Lung microvascular endothelial cell (primary cell): ENCODE measurements at regions not wholly inside any gene's neighbourhood (a gene's known extent, or its start where the extent isn't known, plus 50 kb on each side); places are given as distances from the start of the nearest gene placed in this dataset.
"Not testable (repeated sequence)": the region's sequence is repeated elsewhere in the genome, so short reads cannot be mapped to it uniquely, and the experiment has no call there.

Experiments used
- DNase-seq, 2 donors: peaks; one replicate each; pipeline versions ENCODE4 v3.0.0 to v3.0.0-alpha.2; 2010; ENCODE audit warnings: low read depth in 2 of 2

- DNase-seq, result no peak
Observed at GRCh38 chrX:465418-466215, 78.9 kb upstream of the PPP2R3B start.

- DNase-seq, result not testable (repeated sequence)
Observed at GRCh38 chrX:466836-467235, 80.1 kb upstream of the PPP2R3B start.

DNA sequence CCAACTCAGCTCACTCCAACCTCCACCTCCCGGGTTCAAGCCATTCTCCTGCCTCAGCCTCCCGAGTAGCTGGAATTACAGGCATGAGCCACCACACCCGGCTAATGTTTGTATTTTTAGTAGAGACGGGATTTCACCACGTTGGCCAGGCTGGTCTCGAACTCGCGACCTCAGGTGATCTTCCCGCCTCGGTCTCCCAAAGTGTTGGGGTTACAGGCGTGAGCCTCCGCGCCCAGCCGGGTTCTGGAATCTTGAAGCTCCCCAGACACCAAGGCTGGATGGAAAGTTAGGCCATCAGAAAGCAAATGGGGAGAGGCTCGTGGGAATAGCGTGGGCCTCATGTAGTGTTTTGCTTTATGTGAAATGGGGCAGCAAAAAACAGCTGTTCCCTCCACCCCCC, 81.0 kb upstream of the PPP2R3B start:
- DNase-seq, result not testable (repeated sequence)

DNA sequence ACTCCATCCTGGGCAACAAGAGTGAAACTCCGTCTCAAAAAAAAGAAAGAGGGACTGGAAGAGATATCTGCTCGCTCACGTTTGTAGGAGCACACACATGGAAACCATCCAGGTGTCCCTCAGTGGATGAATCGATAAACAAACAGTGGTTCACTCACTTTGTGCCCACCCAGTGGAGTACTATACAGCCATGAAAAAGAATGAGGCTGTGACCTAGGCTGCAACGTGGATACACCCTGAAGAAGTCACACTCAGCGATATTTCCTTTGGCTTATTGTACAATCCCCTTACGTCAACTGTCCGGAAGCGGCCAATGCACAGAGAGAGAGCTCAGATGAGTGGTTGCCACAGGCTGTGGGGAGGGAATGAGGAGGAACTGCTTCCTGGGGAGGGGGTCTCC, 82.3 kb upstream of the PPP2R3B start:
- DNase-seq, result no peak

- no peak for DNase-seq
Observed at GRCh38 chrX:470686-471085, 84.0 kb upstream of the PPP2R3B start.

DNA sequence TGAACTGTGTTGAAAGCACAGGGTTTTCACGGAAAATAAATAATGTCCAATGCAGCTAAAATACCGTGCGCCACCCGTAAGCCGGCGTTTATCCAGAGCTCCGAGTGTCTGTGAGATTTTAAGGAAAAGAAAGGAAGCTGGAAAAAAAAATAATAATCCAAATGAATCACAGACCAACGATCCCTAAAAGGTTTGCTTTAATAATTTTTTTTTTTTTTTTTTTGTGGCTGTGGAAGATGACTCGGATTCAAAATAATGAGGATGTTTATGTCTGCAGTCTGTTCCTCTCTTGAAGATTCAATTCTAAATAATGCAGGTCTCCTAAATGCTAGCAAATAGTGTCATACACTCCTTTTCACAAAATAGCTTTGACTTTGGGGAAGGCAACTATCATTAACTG, 84.6 kb upstream of the PPP2R3B start:
- DNase-seq, result no peak

DNA sequence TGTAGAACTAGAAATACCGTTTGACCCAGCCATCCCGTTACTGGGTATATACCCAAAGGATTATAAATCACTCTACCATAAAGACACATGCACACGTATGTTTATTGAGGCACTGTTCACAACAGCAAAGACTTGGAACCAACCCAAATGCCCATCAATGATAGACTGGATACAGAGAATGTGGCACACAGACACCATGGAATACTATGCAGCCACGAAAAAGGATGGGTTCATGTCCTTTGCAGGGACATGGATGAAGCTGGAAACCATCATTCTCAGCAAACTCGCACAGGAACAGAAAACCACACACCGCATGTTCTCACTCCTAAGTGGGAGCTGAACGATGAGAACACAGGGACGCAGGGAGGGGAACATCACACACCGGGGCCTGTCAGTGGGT, 85.6 kb upstream of the PPP2R3B start:
- DNase-seq, result not testable (repeated sequence)

- no peak for DNase-seq
Observed at GRCh38 chrX:475926-476723, 89.4 kb upstream of the PPP2R3B start.

- no peak for DNase-seq
Observed at GRCh38 chrX:476724-477075, 90.0 kb upstream of the PPP2R3B start.

DNA sequence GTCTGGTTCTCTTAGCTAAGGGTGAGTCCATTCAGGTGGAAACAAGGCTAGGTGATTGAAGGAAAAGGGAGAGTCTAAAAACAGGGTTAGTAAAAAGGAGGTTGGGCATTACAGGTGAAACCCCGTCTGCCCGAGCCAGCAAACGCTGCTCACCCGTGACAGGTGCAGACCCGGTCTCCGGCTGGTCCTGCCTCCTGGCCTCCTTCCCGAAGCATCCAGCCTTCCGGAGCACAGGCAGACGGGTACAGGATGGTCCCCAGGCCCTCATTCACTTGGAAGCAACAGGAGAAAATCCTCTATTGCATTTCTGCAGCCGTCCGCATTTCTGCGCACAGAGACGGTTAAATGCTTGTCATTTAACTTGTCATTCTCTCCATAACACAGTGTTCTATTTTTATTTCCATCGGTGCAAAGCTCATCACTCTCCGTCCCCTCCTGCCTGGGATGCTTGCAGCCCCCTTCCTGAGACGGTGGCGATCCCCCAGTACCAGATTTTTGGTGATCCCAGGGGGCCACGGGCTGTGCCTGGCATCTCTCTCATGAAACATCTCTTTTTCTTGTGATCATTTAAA, 90.8 kb upstream of the PPP2R3B start:
- DNase-seq, result no peak

GRCh38 chrX:479273-479981, 92.7 kb upstream of the PPP2R3B start:
- DNase-seq, result no peak

DNA sequence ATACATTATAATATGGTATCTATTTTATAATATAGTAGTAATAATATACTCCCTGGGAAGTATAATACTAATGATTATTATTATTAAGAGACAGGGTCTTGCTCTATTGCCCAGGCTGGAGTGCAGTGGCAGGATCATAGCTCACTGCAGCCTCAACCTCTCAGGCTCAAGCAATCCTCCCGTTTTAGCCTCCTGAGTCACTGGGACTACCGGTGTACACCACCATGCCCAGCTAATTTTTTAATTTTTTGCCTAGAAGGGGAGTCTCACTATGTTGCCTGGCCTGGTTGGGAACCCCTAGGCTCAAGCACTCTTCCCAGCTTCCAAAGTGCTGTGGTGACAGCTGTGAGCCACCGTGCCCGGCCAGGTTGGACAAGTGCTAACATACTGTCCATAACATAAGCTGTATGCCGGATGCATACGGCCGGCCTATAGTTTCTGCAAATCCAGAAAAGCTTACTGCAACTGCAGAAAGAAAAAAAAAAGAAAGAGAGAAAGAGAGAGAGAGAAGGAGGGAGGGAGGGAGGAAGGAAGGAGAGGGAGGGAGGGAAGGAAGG, 94.2 kb upstream of the PPP2R3B start:
- DNase-seq, result no peak

- no peak for DNase-seq
Observed at GRCh38 chrX:482192-482701, 95.5 kb upstream of the PPP2R3B start.

GRCh38 chrX:482702-483203, 96.0 kb upstream of the PPP2R3B start:
- DNase-seq, result no peak

GRCh38 chrX:485368-485767, 98.7 kb upstream of the PPP2R3B start:
- no peak for DNase-seq

DNA sequence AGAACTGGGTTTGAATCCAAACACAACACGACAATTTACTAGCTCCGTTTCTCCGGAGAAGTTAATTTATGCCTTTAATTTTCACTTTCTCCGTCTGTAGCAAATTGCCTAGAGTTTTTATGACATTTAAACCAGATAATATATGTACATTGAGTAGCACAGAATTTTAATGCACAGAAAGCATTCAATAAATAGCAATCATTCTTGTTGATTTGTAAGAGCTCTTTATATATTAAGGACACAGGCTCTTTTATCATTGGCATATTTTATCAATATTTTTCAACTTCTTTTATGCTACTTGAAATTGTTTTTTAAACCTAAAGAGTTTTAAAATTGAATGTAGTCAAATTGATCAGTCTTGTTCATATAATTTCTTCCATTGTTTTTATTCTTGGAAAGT, 99.6 kb upstream of the PPP2R3B start:
- DNase-seq, result no peak

- no peak for DNase-seq
Observed at GRCh38 chrX:487836-488235, 101.1 kb upstream of the PPP2R3B start.

DNA sequence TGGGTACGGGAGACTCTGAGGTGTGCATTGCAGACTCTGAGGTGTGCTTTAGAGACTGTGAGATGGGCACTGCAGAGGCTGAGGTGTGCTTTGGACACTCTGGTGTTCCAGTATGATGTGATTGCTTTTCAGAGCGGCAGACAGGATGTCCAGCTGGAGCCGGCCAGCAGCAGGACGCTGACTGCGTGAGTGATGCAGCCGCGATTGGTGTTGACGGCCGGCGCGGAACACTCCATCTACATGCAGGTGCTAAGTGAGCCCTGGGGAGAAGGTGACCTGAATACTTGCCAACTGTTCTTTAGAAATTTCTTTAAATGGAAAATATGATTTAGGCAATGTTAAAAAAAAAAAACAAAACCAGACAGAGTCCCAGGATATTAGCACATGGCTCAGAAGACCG, 103.1 kb upstream of the PPP2R3B start:
- no peak for DNase-seq

DNA sequence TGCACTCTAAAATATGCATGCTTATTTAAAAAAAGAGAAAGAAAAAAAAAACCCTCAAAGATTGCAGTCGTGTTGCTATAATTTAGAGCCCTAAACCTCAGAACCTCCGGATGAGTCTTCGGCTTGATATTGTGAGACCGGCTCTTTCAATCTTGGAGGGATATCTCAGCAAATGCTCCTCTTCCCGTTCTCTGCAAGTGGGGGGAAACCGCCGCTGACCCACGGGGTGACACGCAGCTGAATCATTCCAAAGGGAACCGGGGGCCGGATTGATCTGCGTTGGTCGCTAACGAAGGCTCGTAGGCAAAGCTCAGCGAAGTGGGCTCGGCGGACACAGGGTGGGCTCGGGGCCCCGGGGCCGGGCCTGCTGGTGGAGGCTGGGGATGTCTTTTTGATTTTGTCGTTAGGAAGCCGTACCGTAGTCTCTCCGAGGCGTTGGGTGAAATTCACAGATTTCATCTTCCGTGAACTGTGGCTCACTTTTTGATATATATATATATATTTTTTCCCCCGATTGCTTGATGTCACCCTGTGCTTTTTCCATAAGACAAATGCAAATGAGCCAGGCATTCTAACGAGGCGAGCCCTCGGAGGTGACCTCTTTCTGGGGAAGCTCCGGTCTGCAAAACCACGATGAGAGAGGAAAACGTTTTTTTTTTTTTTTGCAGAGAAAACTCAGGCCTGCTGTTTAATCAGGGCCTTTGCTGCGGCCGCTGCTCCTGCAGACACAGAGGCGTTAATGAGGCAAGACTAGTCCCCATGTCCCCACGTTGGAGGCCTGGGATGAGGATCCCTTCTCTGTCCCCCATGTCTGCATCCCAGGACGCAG, 110.7 kb upstream of the PPP2R3B start:
- DNase-seq, result no peak

DNA sequence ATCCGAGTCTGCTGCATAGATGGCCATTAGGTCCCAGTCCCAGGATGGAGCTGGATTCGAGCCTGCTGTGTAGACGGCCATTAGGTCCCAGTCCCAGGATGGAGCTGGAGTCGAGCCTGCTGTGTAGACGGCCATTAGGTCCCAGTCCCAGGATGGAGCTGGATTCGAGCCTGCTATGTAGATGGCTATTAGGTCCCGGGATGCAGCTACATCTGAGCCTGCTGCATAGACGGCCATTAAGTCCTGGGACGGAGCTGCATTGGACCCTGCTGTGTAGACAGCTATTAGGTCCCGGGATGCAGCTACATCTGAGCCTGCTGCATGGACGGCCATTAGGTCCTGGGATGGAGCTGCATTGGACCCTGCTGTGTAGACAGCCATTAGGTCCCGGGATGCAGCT, 112.2 kb upstream of the PPP2R3B start:
- DNase-seq, result not testable (repeated sequence)
